ENCODE measurements at regions not wholly inside any gene's neighbourhood (a gene's known extent, or its start where the extent isn't known, plus 50 kb on each side); places are given as distances from the start of the nearest gene placed in this dataset.

DNA sequence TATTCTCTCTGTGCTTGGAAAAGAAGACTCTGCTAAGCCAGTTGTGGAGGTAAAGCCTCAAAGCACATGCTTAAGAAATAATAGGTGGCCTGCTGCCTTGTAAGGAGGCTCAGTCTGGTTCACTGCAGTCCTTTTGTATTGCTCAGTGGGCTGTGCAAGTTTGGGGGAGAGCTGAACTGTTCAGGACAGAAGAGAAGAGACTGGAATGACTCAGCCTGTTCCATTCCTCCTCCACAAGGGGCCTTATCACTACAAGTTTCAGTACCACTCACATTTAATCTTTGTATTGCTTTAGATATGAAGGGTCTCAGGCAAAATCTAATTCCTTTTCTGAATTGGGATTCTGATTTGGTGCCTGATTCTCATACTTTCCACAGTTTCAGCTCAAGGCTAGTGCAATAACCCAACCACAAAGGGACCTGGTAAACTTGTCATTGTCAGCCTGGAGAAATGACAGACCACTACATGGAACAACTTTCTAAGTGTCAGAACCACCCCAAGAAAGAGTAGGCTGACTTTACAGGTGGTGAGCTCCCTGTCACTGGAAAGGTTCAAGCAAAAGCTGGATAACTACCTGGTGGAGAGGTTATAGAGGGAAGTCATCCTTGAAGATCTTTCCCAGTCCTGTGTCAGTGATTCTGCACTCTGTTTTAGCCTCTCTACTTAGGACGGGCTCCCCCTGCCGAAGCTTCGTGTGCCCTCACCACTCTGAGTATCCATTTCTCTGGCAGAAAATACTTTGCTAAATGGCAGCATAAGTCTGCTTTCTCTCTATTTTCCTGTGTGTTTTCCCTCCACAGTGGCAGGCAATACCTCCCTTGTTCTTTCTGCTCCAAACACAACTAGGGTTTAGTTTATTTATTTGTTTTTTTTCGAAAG lies 162.9 kb upstream of the GJB5 start:
- no peaks in the 10 kb centered on the region for H3K36me3 Mint-ChIP-seq
- Histone ChIP-seq H3K27me3 (ENCODE audit: control insufficient read depth in 2 of 2, insufficient read depth in 2 of 2, low read length in 2 of 2) (no peaks in the 10 kb centered on the region), H3K27ac (ENCODE audit: low read depth in 1 of 2, low read length in 2 of 2) (no peak overlapping the region), H3K4me1 (ENCODE audit: control insufficient read depth in 1 of 2, insufficient read depth in 2 of 2, low read length in 2 of 2) (no peaks in the 10 kb centered on the region), H3K36me3 (replicated peaks in 1 of 2; ENCODE audit: control insufficient read depth in 1 of 2, insufficient read depth in 2 of 2, low read length in 2 of 2) (no peaks in the 10 kb centered on the region), H3K9me3 (replicated peaks in 1 of 2; ENCODE audit: control insufficient read depth in 1 of 2, insufficient read depth in 1 of 2, low read length in 2 of 2) (no peaks in the 10 kb centered on the region), H3K9ac (ENCODE audit: insufficient read depth, low read length, poor library complexity, severe bottlenecking) (no peak overlapping the region), H3K4me3 (replicated peaks in 1 of 3; ENCODE audit: low read depth in 2 of 3, low read length in 3 of 3) (no peak overlapping the region), H3K4me2 (replicated peaks; ENCODE audit: extremely low read depth, low read length, poor library complexity, severe bottlenecking) (no peak overlapping the region), H3K79me2 (ENCODE audit: insufficient read depth, low read length) (no peaks in the 10 kb centered on the region), H2AFZ (ENCODE audit: insufficient read depth, low read depth, low read length, poor library complexity, severe bottlenecking) (no peak overlapping the region), H4K20me1 (ENCODE audit: insufficient read depth, low read length) (no peaks in the 10 kb centered on the region)
- TF ChIP-seq, protein P1, sequence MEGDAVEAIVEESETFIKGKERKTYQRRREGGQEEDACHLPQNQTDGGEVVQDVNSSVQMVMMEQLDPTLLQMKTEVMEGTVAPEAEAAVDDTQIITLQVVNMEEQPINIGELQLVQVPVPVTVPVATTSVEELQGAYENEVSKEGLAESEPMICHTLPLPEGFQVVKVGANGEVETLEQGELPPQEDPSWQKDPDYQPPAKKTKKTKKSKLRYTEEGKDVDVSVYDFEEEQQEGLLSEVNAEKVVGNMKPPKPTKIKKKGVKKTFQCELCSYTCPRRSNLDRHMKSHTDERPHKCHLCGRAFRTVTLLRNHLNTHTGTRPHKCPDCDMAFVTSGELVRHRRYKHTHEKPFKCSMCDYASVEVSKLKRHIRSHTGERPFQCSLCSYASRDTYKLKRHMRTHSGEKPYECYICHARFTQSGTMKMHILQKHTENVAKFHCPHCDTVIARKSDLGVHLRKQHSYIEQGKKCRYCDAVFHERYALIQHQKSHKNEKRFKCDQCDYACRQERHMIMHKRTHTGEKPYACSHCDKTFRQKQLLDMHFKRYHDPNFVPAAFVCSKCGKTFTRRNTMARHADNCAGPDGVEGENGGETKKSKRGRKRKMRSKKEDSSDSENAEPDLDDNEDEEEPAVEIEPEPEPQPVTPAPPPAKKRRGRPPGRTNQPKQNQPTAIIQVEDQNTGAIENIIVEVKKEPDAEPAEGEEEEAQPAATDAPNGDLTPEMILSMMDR (IDR thresholded peaks at IDR 0.05): no peak
- intact Hi-C loops (cut with micrococcal nuclease): no loop called here
- DNase-seq: no peak
- H3K27me3 Mint-ChIP-seq (ENCODE audit: low read depth in 3 of 3): peaks cover 2 to 6% (median 4%) of the 10 kb centered on the region in 3 donors
- H3K4me3 Mint-ChIP-seq: no peak overlapping the region
- no peak overlapping the region for H3K27ac Mint-ChIP-seq
- no peaks in the 10 kb centered on the region for H3K4me1 Mint-ChIP-seq
- WGBS (ENCODE audit: insufficient coverage): 74% methylated on average over 3 of the region's 4 CpGs
- peaks cover 0 to 3% (median 0%) of the 10 kb centered on the region in 7 donors for H3K9me3 Mint-ChIP-seq

DNA sequence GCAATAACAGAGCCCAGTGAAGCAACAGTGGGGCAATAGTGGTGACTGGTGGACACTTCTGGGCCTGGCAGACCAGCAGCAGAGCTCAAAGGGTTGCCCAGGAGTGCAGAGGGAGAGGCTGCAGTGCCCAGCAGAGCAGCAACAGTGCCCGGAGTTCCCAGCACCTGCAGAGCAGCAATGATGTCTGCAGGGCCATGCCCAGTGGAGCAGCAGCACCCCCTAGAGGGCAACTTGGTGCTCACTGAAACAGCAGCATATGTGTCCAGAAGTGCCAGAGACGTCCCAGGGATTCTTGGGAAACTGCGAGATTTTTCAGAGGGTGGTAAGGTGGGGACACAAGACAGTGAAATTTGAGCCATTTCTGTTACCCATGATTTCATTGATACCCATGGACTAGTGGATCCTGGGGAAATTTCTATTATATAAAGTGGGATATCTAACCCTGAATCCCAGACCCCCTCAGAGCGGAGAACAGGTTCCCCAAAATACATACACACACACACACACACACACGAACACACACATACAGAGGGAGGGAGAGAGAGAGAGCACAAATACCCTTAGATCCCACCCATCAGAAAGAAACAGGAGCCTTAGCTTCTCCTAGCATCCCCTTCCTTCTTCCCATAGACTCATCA lies 156.9 kb upstream of the GJB5 start:
- no peak overlapping the region for H2AFZ ChIP-seq (ENCODE audit: insufficient read depth, low read depth, low read length, poor library complexity, severe bottlenecking)
- no peak overlapping the region for H3K4me2 ChIP-seq (replicated peaks; ENCODE audit: extremely low read depth, low read length, poor library complexity, severe bottlenecking)
- TF ChIP-seq, protein P1 (IDR thresholded peaks at IDR 0.05): peak; percentile 68
- no peak overlapping the region for H3K4me3 ChIP-seq (replicated peaks in 1 of 3; ENCODE audit: low read depth in 2 of 3, low read length in 3 of 3)
- no peaks in the 10 kb centered on the region for H3K27me3 ChIP-seq (ENCODE audit: control insufficient read depth in 2 of 2, insufficient read depth in 2 of 2, low read length in 2 of 2)
- H4K20me1 ChIP-seq (ENCODE audit: insufficient read depth, low read length): no peaks in the 10 kb centered on the region
- Mint-ChIP-seq H3K9me3 (peaks cover 0 to 3% (median 0%) of the 10 kb centered on the region in 7 donors), H3K36me3 (no peaks in the 10 kb centered on the region), H3K4me1 (no peaks in the 10 kb centered on the region), H3K4me3 (no peak overlapping the region), H3K27me3 (ENCODE audit: low read depth in 3 of 3) (peaks cover 1 to 6% (median 2%) of the 10 kb centered on the region in 3 donors), H3K27ac (no peak overlapping the region)
- intact Hi-C loops (cut with micrococcal nuclease): no loop called here
- DNase-seq: peak; percentile 7 to 25 (median 12)
- no peaks in the 10 kb centered on the region for H3K36me3 ChIP-seq (replicated peaks in 1 of 2; ENCODE audit: control insufficient read depth in 1 of 2, insufficient read depth in 2 of 2, low read length in 2 of 2)
- no peaks in the 10 kb centered on the region for H3K79me2 ChIP-seq (ENCODE audit: insufficient read depth, low read length)
- no peaks in the 10 kb centered on the region for H3K9me3 ChIP-seq (replicated peaks in 1 of 2; ENCODE audit: control insufficient read depth in 1 of 2, insufficient read depth in 1 of 2, low read length in 2 of 2)
- H3K9ac ChIP-seq (ENCODE audit: insufficient read depth, low read length, poor library complexity, severe bottlenecking): no peak overlapping the region
- no peak overlapping the region for H3K27ac ChIP-seq (ENCODE audit: low read depth in 1 of 2, low read length in 2 of 2)
- WGBS (ENCODE audit: insufficient coverage): 20% methylated on average over 2 of the region's 5 CpGs
- no peaks in the 10 kb centered on the region for H3K4me1 ChIP-seq (ENCODE audit: control insufficient read depth in 1 of 2, insufficient read depth in 2 of 2, low read length in 2 of 2)
